ENCODE measurements at regions not wholly inside any gene's neighbourhood (a gene's known extent, or its start where the extent isn't known, plus 50 kb on each side); places are given as distances from the start of the nearest gene placed in this dataset.

- H3K27ac Mint-ChIP-seq, result no peak overlapping the region
- CTCF ChIA-PET, result interaction anchor here (1.8 kb wide), 1 partner anchor 140 kb away, joined by 5 read pairs; no protein-coding TSS in a partner anchor
Measured at GRCh38 chr6:106750142-106750918, 121.0 kb downstream of the QRSL1 start.

More at GRCh38 chr6:106750142-106750918, 121.0 kb downstream of the QRSL1 start:
- H3K27me3 Mint-ChIP-seq, result no peaks in the 10 kb centered on the region
- TF ChIP-seq EZH2 (IDR thresholded peaks at IDR 0.05; ENCODE audit: borderline replicate concordance, insufficient read depth, low read depth, low read length, poor library complexity, severe bottlenecking) (no peak), CTCF (IDR thresholded peaks at IDR 0.05) (no peak)
- no peaks in the 10 kb centered on the region for H3K79me2 ChIP-seq (ENCODE audit: control insufficient read depth, insufficient read depth, low read length)
- no peak for ATAC-seq (ENCODE audit: low read depth)
- H3K27me3 ChIP-seq (replicated peaks in 1 of 4; ENCODE audit: control extremely low read depth in 1 of 4, control insufficient read depth in 3 of 4, insufficient read depth in 4 of 4, low read length in 3 of 4), result no peaks in the 10 kb centered on the region
- no peak overlapping the region for H3K4me2 ChIP-seq (replicated peaks; ENCODE audit: low read depth, low read length, poor library complexity, severe bottlenecking)
- no peaks in the 10 kb centered on the region for H3K36me3 ChIP-seq (replicated peaks in 1 of 2; ENCODE audit: control extremely low read depth in 1 of 2, control insufficient read depth in 1 of 2, extremely low read depth in 1 of 2, insufficient read depth in 2 of 2, low read length in 1 of 2)
- 89% methylated on average over 1 of the region's 9 CpGs for WGBS (ENCODE audit: insufficient coverage)
- H4K20me1 ChIP-seq (ENCODE audit: control insufficient read depth, insufficient read depth, low read length, poor library complexity, severe bottlenecking), result no peaks in the 10 kb centered on the region
- peaks cover 13% of the 10 kb centered on the region for H3K4me1 Mint-ChIP-seq
- no peak overlapping the region for H3K9ac ChIP-seq (ENCODE audit: low read length)
- no peak overlapping the region for H3K4me3 ChIP-seq (ENCODE audit: control extremely low read depth in 1 of 5, extremely low read depth in 1 of 5, insufficient read depth in 1 of 5, low read depth in 2 of 5, low read length in 4 of 5)
- no peak overlapping the region for H3K27ac ChIP-seq (ENCODE audit: low read length in 2 of 2)
- H3K9me3 ChIP-seq (ENCODE audit: control extremely low read depth in 1 of 3, control insufficient read depth in 2 of 3, insufficient read depth in 1 of 3, low read length in 2 of 3), result no peaks in the 10 kb centered on the region
- peaks cover 3 to 6% of the 10 kb centered on the region in 2 donors for H3K4me1 ChIP-seq (ENCODE audit: control insufficient read depth in 2 of 2, insufficient read depth in 2 of 2, low read length in 2 of 2)
- H2AFZ ChIP-seq (ENCODE audit: insufficient read depth, low read depth, low read length, poor library complexity, severe bottlenecking), result no peak overlapping the region
- no peaks in the 10 kb centered on the region for H3K9me3 Mint-ChIP-seq (ENCODE audit: insufficient read depth)
- DNase-seq, result no peak
- intact Hi-C loops (cut with micrococcal nuclease), result no loop called here
- POLR2A ChIA-PET, result interaction anchor here (0.6 kb wide), 1 partner anchor 41 kb away, joined by 3 read pairs; no protein-coding TSS in a partner anchor
- no peak overlapping the region for H3K4me3 Mint-ChIP-seq
